Esophagus squamous epithelium (tissue), 4 donors: ENCODE measurements at regions not wholly inside any gene's neighbourhood (a gene's known extent, or its start where the extent isn't known, plus 50 kb on each side); places are given as distances from the start of the nearest gene placed in this dataset.

ENCODE experiments used
- POLR2A ChIP-seq, 4 donors: fragments of 450-650 bp; IDR thresholded peaks; one replicate each; pipeline ENCODE4 v1.6.1; 2017; ENCODE audit warnings: antibody characterized with exemption in 4 of 4, mild to moderate bottlenecking in 4 of 4, moderate library complexity in 3 of 4
- TF ChIP-seq, protein P1 (sequence below), 6 experiments: fragments of 450-650 bp in 4 of 6; fragments of 200-600 bp in 2 of 6; sonication (generic) in 2 of 6; IDR thresholded peaks; one replicate each; pipeline ENCODE4 v1.5.1; 2016 to 2019; ENCODE audit warnings: antibody characterized with exemption in 6 of 6, mild to moderate bottlenecking in 4 of 6, moderate library complexity in 4 of 6

DNA sequence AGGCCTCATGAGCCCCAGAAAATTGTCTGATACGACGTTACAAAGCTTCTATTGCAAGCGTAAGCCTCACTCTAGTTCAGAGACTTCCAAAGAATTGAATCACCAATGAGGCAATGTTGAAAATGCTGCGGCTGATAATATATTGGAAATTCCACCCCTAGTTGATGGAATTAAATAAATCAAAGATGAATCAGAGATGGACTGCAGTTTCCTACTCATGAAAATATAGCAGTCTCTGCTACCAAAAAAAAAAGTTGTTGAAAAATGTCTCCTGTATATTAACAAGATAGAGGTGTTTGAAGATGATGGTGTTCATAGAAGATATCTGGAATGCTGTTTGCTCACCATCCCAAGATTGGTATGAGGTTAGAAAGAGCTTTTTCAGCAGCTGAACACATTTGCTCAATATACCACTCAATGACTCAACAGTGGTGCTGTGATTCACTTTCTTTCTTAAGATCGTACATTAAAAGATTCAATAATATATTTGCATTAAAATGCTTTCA, 99.8 kb upstream of the ARHGAP28 start:
- TF ChIP-seq, protein P1, sequence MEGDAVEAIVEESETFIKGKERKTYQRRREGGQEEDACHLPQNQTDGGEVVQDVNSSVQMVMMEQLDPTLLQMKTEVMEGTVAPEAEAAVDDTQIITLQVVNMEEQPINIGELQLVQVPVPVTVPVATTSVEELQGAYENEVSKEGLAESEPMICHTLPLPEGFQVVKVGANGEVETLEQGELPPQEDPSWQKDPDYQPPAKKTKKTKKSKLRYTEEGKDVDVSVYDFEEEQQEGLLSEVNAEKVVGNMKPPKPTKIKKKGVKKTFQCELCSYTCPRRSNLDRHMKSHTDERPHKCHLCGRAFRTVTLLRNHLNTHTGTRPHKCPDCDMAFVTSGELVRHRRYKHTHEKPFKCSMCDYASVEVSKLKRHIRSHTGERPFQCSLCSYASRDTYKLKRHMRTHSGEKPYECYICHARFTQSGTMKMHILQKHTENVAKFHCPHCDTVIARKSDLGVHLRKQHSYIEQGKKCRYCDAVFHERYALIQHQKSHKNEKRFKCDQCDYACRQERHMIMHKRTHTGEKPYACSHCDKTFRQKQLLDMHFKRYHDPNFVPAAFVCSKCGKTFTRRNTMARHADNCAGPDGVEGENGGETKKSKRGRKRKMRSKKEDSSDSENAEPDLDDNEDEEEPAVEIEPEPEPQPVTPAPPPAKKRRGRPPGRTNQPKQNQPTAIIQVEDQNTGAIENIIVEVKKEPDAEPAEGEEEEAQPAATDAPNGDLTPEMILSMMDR (IDR thresholded peaks at IDR 0.05), result no peak
- no peak for TF ChIP-seq POLR2A (IDR thresholded peaks at IDR 0.05)
